Spleen (tissue), 7 donors: ENCODE measurements at regions not wholly inside any gene's neighbourhood (a gene's known extent, or its start where the extent isn't known, plus 50 kb on each side); places are given as distances from the start of the nearest gene placed in this dataset.

ENCODE experiments used
- CTCF ChIP-seq, 11 experiments: fragments of 200-600 bp in 7 of 11; fragments of 450-650 bp in 4 of 11; sonication (generic) in 4 of 11; IDR thresholded peaks in 8 of 11; conservative IDR thresholded peaks in 3 of 11; 1 replicate in 7 of 11; 2 replicates in 4 of 11; pipeline versions ENCODE4 v1.4.0 to v1.8.0; 2016 to 2021; ENCODE audit warnings: antibody characterized with exemption in 11 of 11, inconsistent platforms in 4 of 11, mild to moderate bottlenecking in 1 of 11
- POLR2A ChIP-seq, 3 donors: fragments of 450-650 bp; IDR thresholded peaks; one replicate each; pipeline ENCODE4 v1.5.1; 2017; ENCODE audit warnings: antibody characterized with exemption in 3 of 3, mild to moderate bottlenecking in 1 of 3
- donor health status: DM: no; HTN: no; CAD: no; lungs with moderate emphysema.
- donor health status: DM: no; HTN: no; CAD: no.
- donor health status: DM: no; HTN: no; CAD: no.

- no peak for TF ChIP-seq POLR2A (IDR thresholded peaks at IDR 0.05)
- no peak for TF ChIP-seq CTCF (IDR thresholded peaks at IDR 0.05 in 8 of 11, conservative IDR thresholded peaks at IDR 0.05 in 3 of 11)
Observed at GRCh38 chr9:106581973-106582372, 281.0 kb upstream of the ZNF462 start.
